ENCODE measurements at regions not wholly inside any gene's neighbourhood (a gene's known extent, or its start where the extent isn't known, plus 50 kb on each side); places are given as distances from the start of the nearest gene placed in this dataset.

DNA sequence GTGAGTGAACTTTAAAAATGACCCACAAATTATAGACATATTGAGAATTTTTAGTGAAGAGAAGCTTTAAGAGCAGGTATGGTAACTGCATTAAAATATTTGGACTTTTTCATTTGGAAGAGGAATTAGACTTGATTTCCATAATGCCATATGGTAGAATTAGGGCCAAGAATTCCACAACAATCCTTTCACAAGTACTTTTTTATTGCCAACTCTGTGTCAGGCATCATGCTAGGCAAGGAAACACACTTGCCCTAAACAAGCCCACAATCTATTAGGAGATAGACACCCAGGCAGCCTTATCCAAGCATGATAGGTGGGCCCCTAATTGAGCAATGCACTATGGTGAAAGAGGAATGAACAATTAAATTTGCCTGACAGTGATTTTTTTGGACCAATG is 353.0 kb downstream of the TGFB2 start:
- Histone ChIP-seq H3K4me1 (ENCODE audit: control insufficient read depth in 1 of 2, insufficient read depth in 2 of 2, low read length in 2 of 2) (no peaks in the 10 kb centered on the region), H2AFZ (ENCODE audit: insufficient read depth, low read depth, low read length, poor library complexity, severe bottlenecking) (no peak overlapping the region), H3K9ac (ENCODE audit: insufficient read depth, low read length, poor library complexity, severe bottlenecking) (no peak overlapping the region), H3K27me3 (ENCODE audit: control insufficient read depth in 2 of 2, insufficient read depth in 2 of 2, low read length in 2 of 2) (no peaks in the 10 kb centered on the region), H3K9me3 (replicated peaks in 1 of 2; ENCODE audit: control insufficient read depth in 1 of 2, insufficient read depth in 1 of 2, low read length in 2 of 2) (no peaks in the 10 kb centered on the region), H3K79me2 (ENCODE audit: insufficient read depth, low read length) (no peaks in the 10 kb centered on the region), H3K4me3 (replicated peaks in 1 of 3; ENCODE audit: low read depth in 2 of 3, low read length in 3 of 3) (no peak overlapping the region), H3K36me3 (replicated peaks in 1 of 2; ENCODE audit: control insufficient read depth in 1 of 2, insufficient read depth in 2 of 2, low read length in 2 of 2) (no peaks in the 10 kb centered on the region), H4K20me1 (ENCODE audit: insufficient read depth, low read length) (no peaks in the 10 kb centered on the region), H3K4me2 (replicated peaks; ENCODE audit: extremely low read depth, low read length, poor library complexity, severe bottlenecking) (no peak overlapping the region), H3K27ac (ENCODE audit: low read depth in 1 of 2, low read length in 2 of 2) (no peak overlapping the region)
- H3K4me1 Mint-ChIP-seq = no peaks in the 10 kb centered on the region
- peaks cover 0 to 2% (median 0%) of the 10 kb centered on the region in 3 donors for H3K27me3 Mint-ChIP-seq (ENCODE audit: low read depth in 3 of 3)
- H3K4me3 Mint-ChIP-seq = no peak overlapping the region
- TF ChIP-seq, protein P1, sequence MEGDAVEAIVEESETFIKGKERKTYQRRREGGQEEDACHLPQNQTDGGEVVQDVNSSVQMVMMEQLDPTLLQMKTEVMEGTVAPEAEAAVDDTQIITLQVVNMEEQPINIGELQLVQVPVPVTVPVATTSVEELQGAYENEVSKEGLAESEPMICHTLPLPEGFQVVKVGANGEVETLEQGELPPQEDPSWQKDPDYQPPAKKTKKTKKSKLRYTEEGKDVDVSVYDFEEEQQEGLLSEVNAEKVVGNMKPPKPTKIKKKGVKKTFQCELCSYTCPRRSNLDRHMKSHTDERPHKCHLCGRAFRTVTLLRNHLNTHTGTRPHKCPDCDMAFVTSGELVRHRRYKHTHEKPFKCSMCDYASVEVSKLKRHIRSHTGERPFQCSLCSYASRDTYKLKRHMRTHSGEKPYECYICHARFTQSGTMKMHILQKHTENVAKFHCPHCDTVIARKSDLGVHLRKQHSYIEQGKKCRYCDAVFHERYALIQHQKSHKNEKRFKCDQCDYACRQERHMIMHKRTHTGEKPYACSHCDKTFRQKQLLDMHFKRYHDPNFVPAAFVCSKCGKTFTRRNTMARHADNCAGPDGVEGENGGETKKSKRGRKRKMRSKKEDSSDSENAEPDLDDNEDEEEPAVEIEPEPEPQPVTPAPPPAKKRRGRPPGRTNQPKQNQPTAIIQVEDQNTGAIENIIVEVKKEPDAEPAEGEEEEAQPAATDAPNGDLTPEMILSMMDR (IDR thresholded peaks at IDR 0.05) = no peak
- intact Hi-C loops (cut with micrococcal nuclease) = no loop called here
- peaks cover 0 to 1% (median 0%) of the 10 kb centered on the region in 7 donors for H3K9me3 Mint-ChIP-seq
- no peak for DNase-seq
- no peak overlapping the region for H3K27ac Mint-ChIP-seq
- H3K36me3 Mint-ChIP-seq = no peaks in the 10 kb centered on the region

DNA sequence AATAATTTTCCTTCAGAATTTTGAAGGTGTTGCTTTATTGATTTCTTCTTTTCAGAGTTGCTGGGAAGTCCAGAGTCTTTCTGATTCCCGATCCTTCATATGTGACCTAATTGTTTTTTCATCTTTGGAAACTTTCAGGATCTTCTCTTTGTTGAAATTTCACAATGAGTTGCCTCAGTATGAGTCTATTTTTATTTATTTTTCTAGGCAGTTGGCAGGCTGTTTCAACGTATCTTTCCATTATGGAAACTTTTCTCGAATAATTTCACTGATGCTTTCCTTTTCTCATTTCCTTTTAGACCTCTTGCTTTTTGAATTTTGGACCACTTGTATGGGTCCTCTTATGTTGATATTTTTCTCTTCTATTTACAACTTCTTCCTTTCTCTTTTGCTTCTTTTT is 354.3 kb downstream of the TGFB2 start:
- H3K36me3 Mint-ChIP-seq = no peaks in the 10 kb centered on the region
- Histone ChIP-seq H3K4me3 (replicated peaks in 1 of 3; ENCODE audit: low read depth in 2 of 3, low read length in 3 of 3) (no peak overlapping the region), H3K9me3 (replicated peaks in 1 of 2; ENCODE audit: control insufficient read depth in 1 of 2, insufficient read depth in 1 of 2, low read length in 2 of 2) (no peaks in the 10 kb centered on the region), H3K4me1 (ENCODE audit: control insufficient read depth in 1 of 2, insufficient read depth in 2 of 2, low read length in 2 of 2) (no peaks in the 10 kb centered on the region), H3K36me3 (replicated peaks in 1 of 2; ENCODE audit: control insufficient read depth in 1 of 2, insufficient read depth in 2 of 2, low read length in 2 of 2) (no peaks in the 10 kb centered on the region), H3K9ac (ENCODE audit: insufficient read depth, low read length, poor library complexity, severe bottlenecking) (no peak overlapping the region), H4K20me1 (ENCODE audit: insufficient read depth, low read length) (no peaks in the 10 kb centered on the region), H3K4me2 (replicated peaks; ENCODE audit: extremely low read depth, low read length, poor library complexity, severe bottlenecking) (no peak overlapping the region), H3K27ac (ENCODE audit: low read depth in 1 of 2, low read length in 2 of 2) (no peak overlapping the region), H3K79me2 (ENCODE audit: insufficient read depth, low read length) (no peaks in the 10 kb centered on the region), H3K27me3 (ENCODE audit: control insufficient read depth in 2 of 2, insufficient read depth in 2 of 2, low read length in 2 of 2) (no peaks in the 10 kb centered on the region), H2AFZ (ENCODE audit: insufficient read depth, low read depth, low read length, poor library complexity, severe bottlenecking) (no peak overlapping the region)
- H3K27me3 Mint-ChIP-seq (ENCODE audit: low read depth in 3 of 3) = peaks cover 0 to 2% (median 0%) of the 10 kb centered on the region in 3 donors
- DNase-seq = no peak
- H3K9me3 Mint-ChIP-seq = peaks cover 0 to 1% (median 0%) of the 10 kb centered on the region in 7 donors
- H3K4me3 Mint-ChIP-seq = no peak overlapping the region
- WGBS (ENCODE audit: insufficient coverage) = no CpG with 5 or more reads among the region's 3 CpGs
- intact Hi-C loops (cut with micrococcal nuclease) = no loop called here
- no peak overlapping the region for H3K27ac Mint-ChIP-seq
- H3K4me1 Mint-ChIP-seq = no peaks in the 10 kb centered on the region
- TF ChIP-seq, protein P1 (IDR thresholded peaks at IDR 0.05) = no peak
